ENCODE measurements at regions not wholly inside any gene's neighbourhood (a gene's known extent, or its start where the extent isn't known, plus 50 kb on each side); places are given as distances from the start of the nearest gene placed in this dataset.
"Not testable (repeated sequence)": the region's sequence is repeated elsewhere in the genome, so short reads cannot be mapped to it uniquely, and the experiment has no call there.

GRCh38 chr21:5251162-5251561 lies 5270.2 kb upstream of the TPTE start:
- not testable (repeated sequence) for DNase-seq (ENCODE audit: low read depth, low spot score)

DNA sequence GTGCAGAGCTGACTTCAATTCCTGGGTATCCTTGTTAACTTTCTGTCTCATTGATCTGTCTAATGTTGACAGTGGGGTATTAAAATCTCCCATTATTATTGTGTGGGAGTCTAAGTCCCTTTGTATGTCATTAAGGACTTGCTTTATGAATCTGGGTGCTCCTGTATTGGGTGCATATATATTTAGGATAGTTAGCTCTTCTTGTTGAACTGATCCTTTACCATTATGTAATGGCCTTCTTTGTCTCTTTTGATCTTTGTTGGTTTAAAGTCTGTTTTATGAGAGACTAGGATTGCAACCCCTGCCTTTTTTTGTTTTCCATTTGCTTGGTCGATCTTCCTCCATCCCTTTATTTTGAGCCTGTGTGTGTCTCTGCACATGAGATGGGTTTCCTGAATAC lies 5269.5 kb upstream of the TPTE start:
- not testable (repeated sequence) for DNase-seq (ENCODE audit: low read depth, low spot score)
